ENCODE measurements at regions not wholly inside any gene's neighbourhood (a gene's known extent, or its start where the extent isn't known, plus 50 kb on each side); places are given as distances from the start of the nearest gene placed in this dataset.

GRCh38 chr6:168756009-168756634, 315.1 kb downstream of the SMOC2 start:
- TF ChIP-seq CTCF (IDR thresholded peaks at IDR 0.05; ENCODE audit: low read length) (no peak), EZH2 (optimal IDR thresholded peaks at IDR 0.05; ENCODE audit: low read depth, low read length) (no peak), EZH2phosphoT487 (IDR thresholded peaks at IDR 0.05; ENCODE audit: low read length) (no peak)
